ENCODE measurements at regions not wholly inside any gene's neighbourhood (a gene's known extent, or its start where the extent isn't known, plus 50 kb on each side); places are given as distances from the start of the nearest gene placed in this dataset.

GRCh38 chr14:34213332-34213731 lies 248.7 kb downstream of the SPTSSA start:
- H3K27me3 ChIP-seq (ENCODE audit: insufficient read depth, low read depth, low read length), result no peaks in the 10 kb centered on the region
- no peak overlapping the region for H3K27ac ChIP-seq (ENCODE audit: low read length)
- peaks cover 3% of the 10 kb centered on the region for H3K9me3 ChIP-seq (ENCODE audit: low read length)
- peak overlapping the region; percentile 21 for H3K4me2 ChIP-seq (ENCODE audit: low read length)
- H3K79me2 ChIP-seq (replicated peaks; ENCODE audit: insufficient read depth, low read length), result no peaks in the 10 kb centered on the region
- no peak overlapping the region for H3K9ac ChIP-seq (ENCODE audit: low read length)
- no peaks in the 10 kb centered on the region for H3F3A ChIP-seq (ENCODE audit: insufficient read depth, low read length, poor library complexity, severe bottlenecking)
- H4K20me1 ChIP-seq (ENCODE audit: insufficient read depth), result no peaks in the 10 kb centered on the region
- no peaks in the 10 kb centered on the region for H3K36me3 ChIP-seq (ENCODE audit: insufficient read depth, low read length)
- no peak overlapping the region for H2AFZ ChIP-seq (ENCODE audit: low read depth, low read length)
- peak overlapping the region; percentile 30 for H3K4me3 ChIP-seq (ENCODE audit: low read length)
- no peaks in the 10 kb centered on the region for H3K9me2 ChIP-seq (ENCODE audit: insufficient read depth, low read length)
- TF ChIP-seq REST (IDR thresholded peaks at IDR 0.05; ENCODE audit: borderline replicate concordance), result no peak
- TF ChIP-seq POLR2AphosphoS5 (IDR thresholded peaks at IDR 0.05), result peak; percentile 74
- TF ChIP-seq CTCF (IDR thresholded peaks at IDR 0.05; ENCODE audit: poor library complexity, severe bottlenecking), result no peak
- TF ChIP-seq EP300 (conservative IDR thresholded peaks at IDR 0.05; ENCODE audit: poor library complexity, severe bottlenecking), result peak; percentile 53
- TF ChIP-seq SMC3 (conservative IDR thresholded peaks at IDR 0.05; ENCODE audit: poor library complexity), result no peak

- Histone ChIP-seq H4K20me1 (ENCODE audit: insufficient read depth) (no peaks in the 10 kb centered on the region), H3K27ac (ENCODE audit: low read length) (no peak overlapping the region), H3K4me2 (ENCODE audit: low read length) (no peak overlapping the region), H3K27me3 (ENCODE audit: insufficient read depth, low read depth, low read length) (no peaks in the 10 kb centered on the region), H3F3A (ENCODE audit: insufficient read depth, low read length, poor library complexity, severe bottlenecking) (no peaks in the 10 kb centered on the region), H3K9me3 (ENCODE audit: low read length) (peaks cover 3% of the 10 kb centered on the region), H3K79me2 (replicated peaks; ENCODE audit: insufficient read depth, low read length) (no peaks in the 10 kb centered on the region), H2AFZ (ENCODE audit: low read depth, low read length) (no peak overlapping the region), H3K9ac (ENCODE audit: low read length) (no peak overlapping the region), H3K4me3 (ENCODE audit: low read length) (no peak overlapping the region), H3K36me3 (ENCODE audit: insufficient read depth, low read length) (no peaks in the 10 kb centered on the region), H3K9me2 (ENCODE audit: insufficient read depth, low read length) (no peaks in the 10 kb centered on the region)
- TF ChIP-seq EZH2 (IDR thresholded peaks at IDR 0.05; ENCODE audit: borderline replicate concordance, insufficient read depth, low read length, poor library complexity, severe bottlenecking) (no peak), TAF1 (IDR thresholded peaks at IDR 0.05; ENCODE audit: low read depth) (no peak), REST (IDR thresholded peaks at IDR 0.05; ENCODE audit: borderline replicate concordance) (no peak)
These were observed 249.7 kb downstream of the SPTSSA start for GRCh38 chr14:34212172-34212929.
